Stromal cell of bone marrow (primary cell): ENCODE measurements at regions not wholly inside any gene's neighbourhood (a gene's known extent, or its start where the extent isn't known, plus 50 kb on each side); places are given as distances from the start of the nearest gene placed in this dataset.
A peak's percentile ranks its signal among the peaks of the same experiment; 100 is the strongest.

Source experiments
- DNase-seq: peaks from one replicate; pipeline ENCODE4 v3.0.0-alpha.2; 2012; ENCODE audit warnings: low read depth

DNA sequence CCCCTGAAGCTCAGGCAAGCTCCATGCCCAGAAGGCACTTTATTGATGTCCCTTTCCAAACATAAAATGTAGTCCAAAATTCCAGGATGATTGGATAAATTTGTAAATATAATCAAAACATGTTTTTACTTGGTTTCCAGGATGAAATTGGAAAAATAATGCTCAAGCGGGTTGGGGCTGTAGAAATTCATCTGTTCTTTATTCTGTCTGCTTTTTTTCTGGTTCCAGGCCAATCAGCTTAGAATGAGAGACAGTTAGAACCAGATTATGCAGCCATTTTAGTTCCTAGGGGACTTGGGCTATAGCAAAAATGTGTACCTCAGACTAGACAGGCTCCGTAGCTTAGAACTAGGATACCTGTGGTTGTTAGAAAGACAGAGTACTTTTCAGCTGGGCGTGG lies 450.8 kb downstream of the MCTP2 start:
- no peak for DNase-seq

DNA sequence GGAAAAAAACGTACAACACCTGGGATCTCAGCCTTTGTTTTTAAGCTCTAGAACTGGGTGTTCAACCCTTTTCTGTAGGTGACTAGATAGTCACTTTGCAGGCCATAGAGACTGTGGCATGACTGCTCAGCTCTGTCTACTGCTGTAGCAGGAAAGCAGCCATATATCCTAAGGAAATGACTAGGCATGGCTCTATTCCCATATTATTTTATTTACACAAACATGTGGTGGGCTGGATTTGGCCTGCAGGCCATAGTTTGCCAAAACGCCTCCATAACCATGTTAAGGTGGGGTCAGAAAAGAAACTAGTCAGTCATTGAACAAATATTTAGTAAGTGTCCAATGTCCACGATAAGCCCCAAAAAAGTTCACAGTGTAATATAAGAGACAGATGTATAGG lies 452.5 kb downstream of the MCTP2 start:
- DNase-seq: no peak

- no peak for DNase-seq
Measured at GRCh38 chr15:94691169-94691568, 459.8 kb downstream of the MCTP2 start.

DNA sequence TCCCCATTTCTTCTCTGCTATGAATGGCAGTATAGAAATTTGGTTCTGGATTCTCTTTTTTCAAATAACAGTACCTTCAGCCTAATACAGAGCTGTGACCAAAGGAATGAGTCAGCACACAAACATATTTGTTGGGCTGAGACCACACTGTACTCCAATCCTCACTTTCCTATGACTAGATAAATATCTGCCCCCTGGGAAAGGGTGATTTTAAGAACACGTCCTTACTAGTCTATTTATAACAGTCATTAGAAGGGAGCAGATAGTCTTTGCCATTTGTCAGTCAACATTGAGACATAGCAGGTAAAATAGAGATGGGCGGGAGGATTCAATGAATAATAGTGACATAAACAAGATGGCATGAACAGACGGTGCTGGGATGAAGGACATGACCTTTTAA lies 461.3 kb downstream of the MCTP2 start:
- no peak for DNase-seq

DNA sequence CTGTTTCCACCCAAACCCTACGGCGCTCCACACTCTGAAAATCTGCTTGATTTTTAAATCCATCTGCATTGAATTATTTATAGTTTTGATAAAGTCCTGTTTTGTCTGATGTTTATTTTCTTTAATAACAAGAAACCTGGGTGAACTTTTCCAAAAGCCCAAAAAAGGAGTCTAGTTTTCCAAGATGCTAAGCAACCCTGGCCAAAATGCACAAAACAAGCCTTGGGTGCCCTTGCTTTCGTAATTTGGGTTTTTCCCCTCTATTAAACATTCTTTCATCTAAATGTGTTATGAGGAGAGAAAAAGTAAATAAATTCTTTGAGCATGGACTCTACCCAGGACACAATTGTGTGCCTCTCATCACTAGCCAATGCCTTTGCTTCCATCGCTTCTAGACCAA lies 468.9 kb downstream of the MCTP2 start:
- DNase-seq: no peak

DNA sequence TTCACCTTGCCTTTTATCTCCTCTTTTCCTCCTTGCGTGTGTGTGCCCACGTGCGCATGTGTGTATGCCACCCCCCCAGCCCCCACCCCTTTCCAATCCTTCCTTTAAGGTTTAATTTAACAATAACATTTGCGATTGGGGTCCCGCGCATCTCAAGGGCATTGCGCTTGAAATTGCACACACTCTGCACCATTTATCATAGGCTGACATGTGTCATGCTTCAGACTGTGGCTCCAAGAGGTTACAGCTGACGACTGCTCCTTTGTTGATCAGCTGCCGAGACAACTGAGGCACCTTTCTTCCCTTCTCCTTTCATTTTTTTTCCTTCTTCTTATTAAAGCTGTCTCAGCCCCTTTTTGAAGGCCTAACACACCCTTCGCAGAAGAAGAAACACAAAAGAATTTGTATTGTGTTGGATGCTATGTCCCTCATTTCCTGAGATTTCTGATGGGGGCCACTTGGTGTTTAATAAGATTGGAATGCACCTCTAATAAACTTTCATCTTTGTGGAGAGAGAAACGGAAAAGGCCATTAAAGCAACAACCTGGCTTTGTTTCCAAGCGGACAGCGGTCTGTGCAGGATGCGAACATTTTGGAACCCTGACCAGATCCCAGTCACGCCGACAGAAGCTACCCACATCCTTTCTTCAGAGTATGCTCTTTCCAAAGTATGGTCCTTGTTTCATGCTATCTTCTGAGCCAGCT lies 470.1 kb downstream of the MCTP2 start:
- no peak for DNase-seq

- DNase-seq: no peak
Measured at GRCh38 chr15:94703596-94703995, 472.2 kb downstream of the MCTP2 start.

DNA sequence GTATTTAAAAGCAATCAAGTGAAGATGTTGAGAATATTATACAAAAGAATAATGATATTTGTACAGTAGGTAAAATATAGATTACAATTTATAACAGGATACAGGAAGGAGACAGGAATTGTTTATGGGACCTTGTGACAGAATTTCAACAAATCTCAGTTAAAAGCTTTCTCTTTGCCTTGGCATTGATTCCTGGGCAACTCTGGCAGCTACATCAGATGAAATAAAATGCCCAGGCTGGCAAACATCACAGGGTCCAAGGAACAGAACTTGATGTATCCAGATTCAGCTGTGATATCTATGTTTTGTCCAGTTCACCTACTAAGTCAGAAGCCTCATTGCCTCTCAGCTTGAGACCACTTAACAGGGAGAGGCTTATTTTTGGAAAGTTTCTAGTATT lies 473.1 kb downstream of the MCTP2 start:
- DNase-seq: no peak

DNA sequence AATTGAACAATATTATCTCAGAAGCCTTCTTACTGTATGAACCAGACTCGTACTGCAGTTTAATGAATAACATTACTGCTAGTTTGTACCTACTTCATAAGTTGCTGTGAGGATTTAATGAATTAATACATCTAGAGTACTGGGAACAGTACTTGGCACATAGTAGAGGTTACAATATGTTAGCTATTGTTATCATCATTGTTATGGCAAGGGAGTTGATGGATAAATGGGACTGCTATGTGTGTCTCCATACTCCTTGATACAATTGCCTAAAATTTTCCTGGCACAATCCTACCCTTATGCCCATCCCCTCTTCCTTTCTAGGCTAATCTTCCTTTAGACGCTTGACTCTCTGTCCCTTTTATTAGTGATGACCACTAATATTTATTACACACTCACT lies 473.6 kb downstream of the MCTP2 start:
- no peak for DNase-seq

DNA sequence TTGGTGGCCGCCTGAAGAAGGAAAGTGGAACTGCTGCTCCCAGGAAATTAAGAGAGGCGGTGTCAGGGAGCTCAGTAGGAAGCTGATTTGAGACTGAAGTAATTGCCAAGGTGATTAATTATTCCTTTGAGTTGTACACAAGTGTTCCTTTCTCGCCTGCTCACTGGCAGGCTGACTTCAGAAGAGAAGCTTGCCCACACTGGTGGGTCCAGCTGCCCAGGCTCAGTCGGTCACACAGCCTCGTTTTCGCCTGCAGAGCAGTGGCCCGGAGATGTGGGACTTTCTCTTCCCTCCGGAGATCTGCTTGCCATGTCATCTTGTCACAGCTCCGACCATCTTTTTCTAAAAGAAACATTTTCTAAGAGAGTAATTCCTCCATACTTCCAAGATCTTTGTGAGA lies 478.0 kb downstream of the MCTP2 start:
- DNase-seq: no peak

- DNase-seq: no peak
Measured at GRCh38 chr15:94722024-94722636, 490.8 kb downstream of the MCTP2 start.

DNA sequence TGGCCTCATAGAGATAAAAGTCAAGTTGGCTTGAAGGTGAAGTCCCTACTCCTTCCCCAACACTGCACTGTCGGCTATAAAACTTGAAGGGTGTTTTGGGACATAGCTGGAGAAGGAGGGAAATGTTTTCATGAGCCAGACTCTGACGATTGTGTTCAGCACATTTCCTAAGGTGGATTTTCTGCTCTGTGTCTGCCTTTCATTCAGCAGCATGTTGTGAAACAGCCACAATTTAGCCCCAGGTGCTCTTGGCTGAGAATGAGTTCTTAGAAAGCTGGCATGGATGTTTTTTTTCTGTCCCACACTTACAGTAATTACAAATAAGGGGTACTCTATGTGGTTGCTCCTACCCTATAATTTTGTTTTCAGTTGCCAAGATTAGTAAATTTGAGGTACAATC lies 492.4 kb downstream of the MCTP2 start:
- no peak for DNase-seq

GRCh38 chr15:94731286-94731685 lies 499.9 kb downstream of the MCTP2 start:
- no peak for DNase-seq

- DNase-seq: no peak
Measured at GRCh38 chr15:94734460-94734859, 503.1 kb downstream of the MCTP2 start.

- no peak for DNase-seq
Measured at GRCh38 chr15:94736236-94736635, 504.9 kb downstream of the MCTP2 start.

GRCh38 chr15:94739639-94740038 lies 508.3 kb downstream of the MCTP2 start:
- no peak for DNase-seq

- DNase-seq: no peak
Measured at GRCh38 chr15:94740469-94740868, 509.1 kb downstream of the MCTP2 start.

- peak; percentile 5 for DNase-seq
Measured at GRCh38 chr15:94743668-94744067, 512.3 kb downstream of the MCTP2 start.

- no peak for DNase-seq
Measured at GRCh38 chr15:94744080-94744793, 512.9 kb downstream of the MCTP2 start.

DNA sequence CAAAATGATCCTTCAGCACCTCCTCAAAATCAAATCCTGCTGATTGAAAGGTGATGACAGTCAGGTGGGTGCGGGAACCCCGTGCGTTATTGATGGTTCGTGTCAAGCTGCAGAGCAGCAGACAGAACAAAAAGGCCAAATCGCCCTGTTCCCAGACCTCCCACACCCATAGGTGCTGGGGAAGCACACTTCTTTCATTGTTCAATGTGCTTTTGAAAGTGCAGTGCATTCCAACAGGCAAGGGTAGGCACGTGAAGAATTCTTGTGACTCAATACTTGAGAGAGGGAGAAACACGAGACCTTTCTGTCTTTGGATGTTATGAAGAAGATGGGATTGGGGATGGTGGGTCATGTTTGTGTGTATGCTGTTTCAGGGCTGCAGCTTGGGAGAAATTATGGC lies 514.0 kb downstream of the MCTP2 start:
- no peak for DNase-seq

- DNase-seq: no peak
Measured at GRCh38 chr15:94747510-94747909, 516.1 kb downstream of the MCTP2 start.

DNA sequence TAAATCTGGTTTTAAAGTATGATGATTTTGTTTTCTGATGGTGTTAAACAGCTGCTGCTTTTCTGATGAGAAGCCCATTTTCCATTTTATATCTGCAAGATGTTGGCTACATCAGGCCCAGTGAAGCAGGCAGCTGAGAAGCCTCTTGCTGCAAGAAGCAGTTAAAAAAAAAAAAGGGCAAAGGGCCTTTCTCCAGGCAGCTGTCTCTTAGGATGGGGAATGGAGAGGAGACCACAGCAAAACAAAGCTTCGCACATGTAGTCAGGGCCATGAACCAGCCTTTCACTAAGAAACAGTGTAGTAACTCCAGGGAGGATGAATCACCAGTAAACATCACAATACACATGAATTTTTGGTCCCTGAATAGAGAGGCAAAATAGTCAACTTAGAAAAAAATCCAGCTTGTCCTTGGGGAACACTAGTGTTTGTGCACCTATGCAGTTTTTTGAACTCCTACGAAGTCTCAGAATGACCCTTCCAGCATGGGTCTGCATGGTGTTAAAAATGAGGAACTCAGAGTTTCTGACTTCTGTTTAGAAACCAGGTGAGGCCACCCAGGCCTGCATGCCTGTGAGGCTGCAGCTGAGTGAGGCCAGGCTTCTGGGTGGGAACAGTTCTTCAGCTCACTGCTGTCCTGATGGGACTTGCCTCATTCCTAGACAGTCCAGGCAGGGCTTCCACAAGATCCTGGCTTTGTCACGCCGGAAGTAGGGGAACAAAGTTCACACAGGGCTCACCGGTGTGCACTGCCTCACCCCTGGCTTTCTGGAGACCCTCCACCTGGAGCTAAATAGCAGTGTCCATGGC lies 518.7 kb downstream of the MCTP2 start:
- peak; percentile 7 for DNase-seq

GRCh38 chr15:94760348-94760747 lies 529.0 kb downstream of the MCTP2 start:
- DNase-seq: no peak
